Left colon (tissue), 2 donors: ENCODE measurements at regions not wholly inside any gene's neighbourhood (a gene's known extent, or its start where the extent isn't known, plus 50 kb on each side); places are given as distances from the start of the nearest gene placed in this dataset.

Experiments
- ATAC-seq: fragments of 200-7000 bp; cut with Tn5 transposase; one replicate; pipeline ENCODE4 v1.9.1; 2020; ENCODE audit warnings: mild to moderate bottlenecking, moderate library complexity
- DNase-seq, 2 donors: peaks; one replicate each; pipeline ENCODE4 v3.0.0-alpha.2; 2020
- intact Hi-C, 2 donors: fragments of 100-400 bp; cut with DNase I in 1 of 2; cut with micrococcal nuclease in 1 of 2; formaldehyde crosslinking; loops; one replicate each; pipeline versions ENCODE4 v1.11.2 to v1.14.0; 2022; cut with DNase I, micrococcal nuclease
- donor health status: DM: no; HTN: no; CAD: no.
- donor health status: DM: yes; HTN: yes; CAD: no.

GRCh38 chr13:99143904-99144303 lies 56.8 kb upstream of the UBAC2 start:
- no peak for DNase-seq
- intact Hi-C loops = no loop called here
- no peak for ATAC-seq

- intact Hi-C loops = no loop called here
- ATAC-seq (no peak), DNase-seq (no peak)
Measured at GRCh38 chr13:99144306-99144705, 56.3 kb upstream of the UBAC2 start.

GRCh38 chr13:99145461-99145860 lies 55.2 kb upstream of the UBAC2 start:
- ATAC-seq = no peak
- intact Hi-C loops = no loop called here
- no peak for DNase-seq

GRCh38 chr13:99150575-99151361 lies 49.9 kb upstream of the UBAC2 start:
- intact Hi-C loops = no loop called here
- no peak for DNase-seq
- no peak for ATAC-seq
